ENCODE measurements at regions not wholly inside any gene's neighbourhood (a gene's known extent, or its start where the extent isn't known, plus 50 kb on each side); places are given as distances from the start of the nearest gene placed in this dataset.

GRCh38 chr5:5370059-5370774 is 52.3 kb upstream of the ICE1 start:
- no peaks in the 10 kb centered on the region for H3F3A ChIP-seq (replicated peaks; ENCODE audit: low read depth)
- H3K4me1 Mint-ChIP-seq, result peaks cover 24% of the 10 kb centered on the region
- no peak overlapping the region for H3K27ac ChIP-seq (ENCODE audit: low read depth)
- peaks cover 10% of the 10 kb centered on the region for H3K27me3 Mint-ChIP-seq (ENCODE audit: insufficient read depth, low read depth, poor library complexity)
- H2AFZ ChIP-seq, result no peak overlapping the region
- DNase-seq (ENCODE audit: low spot score) (no peak), ATAC-seq (no peak)
- no peaks in the 10 kb centered on the region for H3K79me2 ChIP-seq (replicated peaks; ENCODE audit: insufficient read depth)
- H3K27me3 ChIP-seq (ENCODE audit: insufficient read depth), result no peaks in the 10 kb centered on the region
- no peak overlapping the region for H3K4me3 ChIP-seq
- H3K36me3 Mint-ChIP-seq (ENCODE audit: low read depth), result no peaks in the 10 kb centered on the region; the same call in 2 of the 3 replicates
- no peaks in the 10 kb centered on the region; the same call in 1 of the 2 replicates for H3K4me1 ChIP-seq (ENCODE audit: insufficient read depth)
- TF ChIP-seq CREB1 (CRISPR knock-in tag; IDR thresholded peaks at IDR 0.05; ENCODE audit: low read depth) (no peak), EZH2phosphoT487 (IDR thresholded peaks at IDR 0.05; ENCODE audit: unreplicated experiment) (no peak), REST (IDR thresholded peaks at IDR 0.05; ENCODE audit: unreplicated experiment) (no peak), POLR2AphosphoS5 (IDR thresholded peaks at IDR 0.05; ENCODE audit: low read depth) (no peak), CTCF (conservative IDR thresholded peaks at IDR 0.05; ENCODE audit: low read depth in 2 of 2) (no peak), STAT1 (IDR thresholded peaks at IDR 0.05; ENCODE audit: unreplicated experiment) (no peak), ZNF114 (CRISPR knock-in tag; IDR thresholded peaks at IDR 0.05) (no peak), ZNF331 (CRISPR knock-in tag; IDR thresholded peaks at IDR 0.05; ENCODE audit: low read depth) (no peak), EZH2 (IDR thresholded peaks at IDR 0.05; ENCODE audit: low read depth, unreplicated experiment) (no peak), NANOG (IDR thresholded peaks at IDR 0.05; ENCODE audit: borderline replicate concordance) (no peak), ETS1 (IDR thresholded peaks at IDR 0.05) (no peak), JUNB (IDR thresholded peaks at IDR 0.05; ENCODE audit: unreplicated experiment) (no peak), ZNF462 (CRISPR knock-in tag; IDR thresholded peaks at IDR 0.05) (no peak)
- no peaks in the 10 kb centered on the region for H4K20me1 ChIP-seq (replicated peaks; ENCODE audit: insufficient read depth)
- H3K9me2 ChIP-seq (ENCODE audit: insufficient read depth), result peaks cover 25% of the 10 kb centered on the region; the same call in 1 of the 2 replicates
- H3K36me3 ChIP-seq (ENCODE audit: insufficient read depth), result no peaks in the 10 kb centered on the region
- H3K9me3 Mint-ChIP-seq, result peaks cover under 1% of the 10 kb centered on the region; the same call in 1 of the 3 replicates
- no peak overlapping the region for H3K27ac Mint-ChIP-seq
- no peak overlapping the region for H3K4me2 ChIP-seq
- H3K4me3 Mint-ChIP-seq, result no peak overlapping the region
